SK-N-SH (cell line): ENCODE measurements at regions not wholly inside any gene's neighbourhood (a gene's known extent, or its start where the extent isn't known, plus 50 kb on each side); places are given as distances from the start of the nearest gene placed in this dataset.

Experiments used
- CTCF ChIP-seq: fragments of 200-600 bp; sonication (generic); IDR thresholded peaks from 2 replicates; pipeline ENCODE4 v1.6.1; 2017; ENCODE audit warnings: antibody characterized with exemption, mild to moderate bottlenecking, moderate library complexity
- FOXM1 ChIP-seq: IDR thresholded peaks from 2 replicates; pipeline ENCODE4 v1.4.0; 2012; ENCODE audit warnings: low read depth, mild to moderate bottlenecking
- GABPA ChIP-seq: IDR thresholded peaks from 2 replicates; pipeline ENCODE4 v1.4.0; 2012; ENCODE audit warnings: low read depth, mild to moderate bottlenecking
- GATA2 ChIP-seq: sonication (generic); formaldehyde crosslinking; IDR thresholded peaks from 2 replicates; pipeline ENCODE4 v1.5.0; 2020; ENCODE audit warnings: mild to moderate bottlenecking, missing genetic modification reagents
- JUND ChIP-seq: IDR thresholded peaks from 2 replicates; pipeline ENCODE4 v1.4.0; 2012
- MXI1 ChIP-seq: IDR thresholded peaks from 2 replicates; pipeline ENCODE4 v1.6.1; 2012; ENCODE audit warnings: mild to moderate bottlenecking, low read depth, low read length, improper control_type of control experiment
- POLR2AphosphoS5 ChIP-seq: IDR thresholded peaks from 2 replicates; pipeline ENCODE4 v1.6.1; 2012; ENCODE audit warnings: low read depth, low read length
- RAD21 ChIP-seq: IDR thresholded peaks from 2 replicates; pipeline ENCODE4 v1.6.1; 2012; ENCODE audit warnings: mild to moderate bottlenecking, low read length
- REST ChIP-seq: IDR thresholded peaks from 2 replicates; pipeline ENCODE4 v1.6.1; 2012; ENCODE audit warnings: mild to moderate bottlenecking, low read depth, low read length, moderate library complexity
- RFX5 ChIP-seq: IDR thresholded peaks from 2 replicates; pipeline ENCODE4 v1.6.1; 2012; ENCODE audit warnings: mild to moderate bottlenecking, improper control_type of control experiment, low read length
- ZBTB33 ChIP-seq: IDR thresholded peaks from 2 replicates; pipeline ENCODE4 v1.4.0; 2012; ENCODE audit warnings: low read depth, borderline replicate concordance
- TF ChIP-seq, protein P1 (sequence below): IDR thresholded peaks from 2 replicates; pipeline ENCODE4 v1.4.0; 2012; ENCODE audit warnings: low read depth
- TF ChIP-seq, protein P2 (sequence below): IDR thresholded peaks from 2 replicates; pipeline ENCODE4 v1.4.0; 2012; ENCODE audit warnings: low read depth, borderline replicate concordance

GRCh38 chr6:140281767-140282166 is 907.3 kb upstream of the CITED2 start:
- TF ChIP-seq JUND (no peak), CTCF (no peak), FOXM1 (no peak), RAD21 (no peak), ZBTB33 (no peak), MXI1 (no peak), GABPA (no peak), GATA2 (CRISPR knock-in tag) (no peak), POLR2AphosphoS5 (no peak), RFX5 (no peak), REST (no peak)
- TF ChIP-seq, protein P1, sequence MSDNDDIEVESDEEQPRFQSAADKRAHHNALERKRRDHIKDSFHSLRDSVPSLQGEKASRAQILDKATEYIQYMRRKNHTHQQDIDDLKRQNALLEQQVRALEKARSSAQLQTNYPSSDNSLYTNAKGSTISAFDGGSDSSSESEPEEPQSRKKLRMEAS: no peak
- TF ChIP-seq, protein P2, sequence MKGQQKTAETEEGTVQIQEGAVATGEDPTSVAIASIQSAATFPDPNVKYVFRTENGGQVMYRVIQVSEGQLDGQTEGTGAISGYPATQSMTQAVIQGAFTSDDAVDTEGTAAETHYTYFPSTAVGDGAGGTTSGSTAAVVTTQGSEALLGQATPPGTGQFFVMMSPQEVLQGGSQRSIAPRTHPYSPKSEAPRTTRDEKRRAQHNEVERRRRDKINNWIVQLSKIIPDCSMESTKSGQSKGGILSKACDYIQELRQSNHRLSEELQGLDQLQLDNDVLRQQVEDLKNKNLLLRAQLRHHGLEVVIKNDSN: no peak
